Astrocyte of the hippocampus (primary cell): ENCODE measurements at regions not wholly inside any gene's neighbourhood (a gene's known extent, or its start where the extent isn't known, plus 50 kb on each side); places are given as distances from the start of the nearest gene placed in this dataset.

ENCODE experiments used
- DNase-seq: peaks from one replicate; pipeline ENCODE4 v3.0.0; 2011; ENCODE audit warnings: low read depth, low spot score

DNA sequence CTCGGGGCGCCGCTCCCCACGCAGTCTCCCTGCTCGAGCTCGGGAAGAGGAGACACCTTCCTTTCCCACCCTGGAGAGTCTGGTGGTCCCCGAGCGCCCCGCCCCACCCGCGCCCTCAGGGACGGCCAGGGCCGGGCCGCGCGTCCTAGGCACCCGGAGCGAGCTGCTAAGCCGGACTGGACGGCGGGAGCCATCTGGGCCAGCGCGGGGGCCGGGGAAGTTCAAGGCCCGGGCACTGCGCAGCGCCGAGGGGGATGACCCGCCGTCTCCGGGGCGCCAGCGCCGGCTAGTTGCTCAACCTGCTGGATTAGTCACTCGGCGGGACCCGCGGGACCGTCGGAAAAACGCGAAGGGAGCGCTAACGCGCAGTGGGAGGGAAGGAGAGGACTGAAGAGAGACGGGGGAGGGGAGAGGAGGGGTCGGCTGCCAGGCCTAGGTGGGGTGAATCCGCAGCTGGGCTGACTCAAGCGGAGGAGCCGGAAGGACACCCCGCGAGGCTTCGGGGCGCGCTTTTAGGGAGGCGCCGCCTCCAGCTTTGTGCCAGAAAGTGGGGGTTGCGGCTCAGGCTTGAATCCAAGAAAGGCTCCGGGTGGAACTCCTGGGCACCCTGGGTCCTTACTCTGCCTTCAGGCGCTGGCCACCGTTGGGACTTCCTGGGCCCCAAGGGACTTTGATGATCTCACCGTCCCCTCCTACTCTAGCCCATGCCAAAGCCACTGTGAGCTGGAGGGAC is 75.7 kb upstream of the FOXP4 start:
- DNase-seq: peak; percentile 66

- DNase-seq: no peak
These were observed 74.9 kb upstream of the FOXP4 start for GRCh38 chr6:41471064-41471895.

GRCh38 chr6:41474213-41474933 is 71.8 kb upstream of the FOXP4 start:
- DNase-seq: no peak

DNA sequence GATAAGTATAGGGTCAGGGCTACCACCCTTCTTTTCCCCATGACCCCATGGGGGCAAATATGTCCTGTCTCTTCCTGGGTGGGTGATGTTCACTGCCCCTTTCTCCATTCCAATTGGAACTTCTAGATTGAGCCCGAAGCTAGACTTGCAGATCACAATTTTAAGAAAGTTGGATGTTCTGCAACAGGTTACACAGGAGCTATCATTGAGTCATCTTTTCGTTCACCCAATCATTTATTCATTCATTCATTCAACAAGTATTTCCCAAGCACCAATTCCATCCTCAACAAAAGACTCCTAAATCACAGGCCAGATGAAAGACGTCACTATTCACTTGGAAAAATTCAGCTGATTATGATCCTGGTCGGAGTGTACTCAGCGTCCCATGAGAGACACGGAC is 71.0 kb upstream of the FOXP4 start:
- DNase-seq: no peak

DNA sequence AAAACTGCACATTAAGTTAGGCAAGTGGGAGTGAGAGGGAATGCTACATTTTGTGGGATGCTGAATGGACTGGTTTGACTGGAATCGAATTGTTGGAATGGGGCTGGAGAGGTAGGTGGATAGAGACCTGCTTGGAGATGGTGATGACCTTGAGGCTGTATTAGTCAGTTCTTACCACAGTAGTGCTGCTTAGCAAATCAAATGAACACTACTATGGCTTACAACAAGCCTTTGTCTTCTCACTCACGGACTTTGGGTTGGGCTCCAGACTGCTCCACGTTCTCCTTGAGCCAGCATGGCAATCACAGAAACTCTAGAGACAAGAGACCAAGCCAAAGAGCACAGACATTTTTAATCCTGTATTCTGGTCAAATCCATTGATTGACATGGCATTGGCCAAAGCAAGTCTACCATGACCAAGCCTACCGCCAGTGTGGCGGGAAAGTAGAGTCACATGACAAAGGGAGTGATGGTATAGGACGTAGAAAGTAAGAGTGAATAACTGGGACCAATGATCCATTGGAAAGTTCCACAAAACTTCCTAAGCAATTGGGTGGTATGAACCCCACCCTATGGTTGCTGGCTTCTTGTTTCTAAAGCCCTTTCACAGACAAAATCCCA is 70.3 kb upstream of the FOXP4 start:
- no peak for DNase-seq

- DNase-seq: no peak
These were observed 69.8 kb upstream of the FOXP4 start for GRCh38 chr6:41476401-41476800.

- no peak for DNase-seq
These were observed 68.6 kb upstream of the FOXP4 start for GRCh38 chr6:41477572-41477971.

GRCh38 chr6:41483943-41484342 is 62.2 kb upstream of the FOXP4 start:
- DNase-seq: no peak

- peak; percentile 32 for DNase-seq
These were observed 58.2 kb upstream of the FOXP4 start for GRCh38 chr6:41487860-41488432.

GRCh38 chr6:41488433-41489119 is 57.6 kb upstream of the FOXP4 start:
- DNase-seq: peak; percentile 92

DNA sequence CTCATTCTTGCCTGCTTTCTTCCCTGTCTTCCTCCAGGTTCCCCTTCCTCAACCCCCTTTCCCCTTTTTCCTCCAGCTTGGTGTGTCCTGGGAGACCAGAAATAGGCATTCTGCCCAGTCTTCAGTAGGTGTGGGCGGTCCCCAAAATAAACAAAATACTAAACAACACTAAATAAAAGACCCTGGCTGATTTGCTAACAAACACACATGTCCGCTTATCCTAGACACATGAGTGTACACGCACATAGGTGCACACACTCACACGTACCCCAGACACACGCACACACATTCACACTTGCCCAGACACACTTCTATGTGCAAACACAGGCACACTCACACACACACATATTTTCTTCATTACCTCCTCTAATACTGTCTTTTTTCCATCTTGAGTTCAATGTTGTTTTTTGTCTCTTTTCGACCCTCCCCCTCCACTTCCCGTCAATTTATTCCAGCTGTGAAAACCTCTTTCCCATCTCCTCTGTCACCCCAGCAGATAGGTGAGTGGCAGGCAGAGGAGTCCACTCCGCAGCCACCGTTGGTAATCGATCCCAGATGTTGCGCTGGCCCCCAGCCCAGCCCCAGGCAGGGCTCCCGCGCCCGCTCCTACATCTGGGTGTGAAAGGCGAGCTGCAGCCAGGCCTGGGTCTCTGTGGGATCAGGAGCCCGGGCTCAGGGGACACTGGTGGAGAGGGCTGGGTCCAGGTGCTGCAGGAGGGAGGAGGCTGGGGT is 56.9 kb upstream of the FOXP4 start:
- DNase-seq: no peak

DNA sequence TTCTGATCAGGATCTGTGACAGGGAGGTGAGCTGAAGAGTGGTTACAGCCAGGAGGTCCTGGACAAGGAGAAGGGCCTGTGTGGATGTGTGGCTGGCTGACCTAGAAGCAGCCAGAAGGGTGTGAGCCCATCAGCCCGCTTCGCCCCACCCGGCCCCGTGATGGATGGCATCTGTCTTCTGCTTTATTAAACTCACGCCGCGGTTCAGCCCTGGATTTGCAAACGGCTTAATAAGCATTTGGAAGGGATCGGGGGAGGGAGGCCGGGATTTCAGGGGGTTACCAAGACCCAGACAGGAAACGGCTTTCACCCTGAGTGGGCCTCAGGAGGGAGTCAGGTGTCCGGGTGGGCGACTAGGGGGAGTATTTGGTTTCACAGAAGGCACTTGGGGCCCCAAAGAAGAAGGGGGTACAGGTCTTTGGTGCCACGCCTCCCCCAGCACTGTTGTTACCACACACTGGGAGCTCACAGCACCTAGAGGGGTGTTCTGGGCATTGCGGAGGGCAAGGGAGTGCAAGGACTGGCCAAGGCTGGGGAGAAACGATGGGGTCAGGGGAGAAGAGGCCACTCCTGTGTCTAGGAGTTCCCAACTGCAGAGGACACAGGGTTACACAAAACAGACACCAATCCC is 53.8 kb upstream of the FOXP4 start:
- no peak for DNase-seq

DNA sequence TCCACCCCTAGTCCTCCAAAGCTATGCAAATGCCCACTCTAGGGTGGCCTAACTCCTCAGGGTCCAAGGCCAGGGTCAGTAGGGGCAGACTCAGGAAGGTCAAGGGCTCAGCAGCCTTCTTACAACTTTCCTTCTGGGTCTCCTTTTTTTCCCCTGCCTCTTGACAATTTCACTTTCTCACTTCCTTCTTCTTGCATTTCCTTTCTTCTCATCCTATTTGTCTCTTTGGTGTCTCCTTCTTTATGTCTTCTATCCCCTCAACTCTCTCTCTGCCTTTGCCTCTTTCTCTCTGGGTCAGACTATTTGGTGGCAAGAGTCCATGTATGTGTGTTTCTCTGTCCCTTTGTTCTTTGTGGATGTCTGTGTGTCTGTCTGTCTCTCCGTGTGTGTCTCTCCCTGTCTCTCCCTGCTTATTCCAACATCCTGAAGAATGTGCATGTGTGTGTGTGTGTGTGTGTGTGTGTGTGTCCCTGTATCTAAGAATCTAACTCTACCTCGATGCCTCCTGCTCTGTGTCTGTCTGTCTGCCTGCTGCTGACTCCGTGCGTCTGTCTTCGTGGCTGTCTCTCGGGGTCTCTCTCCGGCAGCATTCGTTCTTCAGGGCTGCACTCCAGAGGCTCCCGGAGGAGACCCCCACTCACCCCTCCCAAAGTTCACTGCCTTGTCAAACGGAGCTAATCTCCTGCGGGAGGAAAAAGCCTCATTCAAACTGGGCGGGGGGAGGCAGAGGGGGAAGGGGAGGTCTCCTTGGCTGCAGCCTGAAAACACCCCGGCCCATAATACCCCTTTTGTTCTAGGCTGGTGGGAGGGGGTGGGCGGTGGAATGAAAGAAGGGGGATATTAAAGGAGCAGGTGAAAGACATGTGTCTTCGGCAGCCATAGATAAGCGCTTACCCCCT is 51.7 kb upstream of the FOXP4 start:
- peak; percentile 37 for DNase-seq
